ENCODE measurements at regions not wholly inside any gene's neighbourhood (a gene's known extent, or its start where the extent isn't known, plus 50 kb on each side); places are given as distances from the start of the nearest gene placed in this dataset.
"Not testable (repeated sequence)": the region's sequence is repeated elsewhere in the genome, so short reads cannot be mapped to it uniquely, and the experiment has no call there.

DNA sequence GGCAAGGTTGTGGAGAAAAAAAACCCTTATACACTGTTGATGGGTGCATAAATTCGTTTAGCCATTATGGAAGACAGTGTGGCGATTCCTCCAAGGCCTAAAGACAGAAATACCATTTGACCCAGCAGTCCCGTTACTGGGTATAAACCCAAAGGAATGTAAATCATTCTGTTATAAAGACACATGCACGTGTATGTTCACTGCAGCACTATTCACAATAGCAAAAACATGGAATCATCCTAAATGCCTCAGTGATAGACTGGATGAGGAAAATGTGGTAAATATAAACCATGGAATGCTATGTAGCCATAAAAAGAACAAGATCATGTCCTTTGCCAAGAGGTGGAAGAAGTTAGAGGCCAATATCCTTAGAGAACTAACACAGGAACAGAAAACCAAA lies 119.9 kb upstream of the PRR16 start:
- Mint-ChIP-seq H3K4me3 (no peak overlapping the region), H3K9me3 (peaks cover 0 to 6% (median 3%) of the 10 kb centered on the region in 7 donors), H3K36me3 (no peaks in the 10 kb centered on the region), H3K4me1 (no peaks in the 10 kb centered on the region), H3K27me3 (ENCODE audit: low read depth in 3 of 3) (no peaks in the 10 kb centered on the region), H3K27ac (no peak overlapping the region)
- DNase-seq, result no peak
- Histone ChIP-seq H3K79me2 (ENCODE audit: insufficient read depth, low read length) (no peaks in the 10 kb centered on the region), H3K27me3 (ENCODE audit: control insufficient read depth in 2 of 2, insufficient read depth in 2 of 2, low read length in 2 of 2) (no peaks in the 10 kb centered on the region), H3K4me1 (ENCODE audit: control insufficient read depth in 1 of 2, insufficient read depth in 2 of 2, low read length in 2 of 2) (no peaks in the 10 kb centered on the region), H3K4me2 (replicated peaks; ENCODE audit: extremely low read depth, low read length, poor library complexity, severe bottlenecking) (no peak overlapping the region), H4K20me1 (ENCODE audit: insufficient read depth, low read length) (no peaks in the 10 kb centered on the region), H3K27ac (ENCODE audit: low read depth in 1 of 2, low read length in 2 of 2) (no peak overlapping the region), H3K9ac (ENCODE audit: insufficient read depth, low read length, poor library complexity, severe bottlenecking) (no peak overlapping the region), H3K4me3 (replicated peaks in 1 of 3; ENCODE audit: low read depth in 2 of 3, low read length in 3 of 3) (no peak overlapping the region), H3K36me3 (replicated peaks in 1 of 2; ENCODE audit: control insufficient read depth in 1 of 2, insufficient read depth in 2 of 2, low read length in 2 of 2) (no peaks in the 10 kb centered on the region), H3K9me3 (replicated peaks in 1 of 2; ENCODE audit: control insufficient read depth in 1 of 2, insufficient read depth in 1 of 2, low read length in 2 of 2) (no peaks in the 10 kb centered on the region), H2AFZ (ENCODE audit: insufficient read depth, low read depth, low read length, poor library complexity, severe bottlenecking) (no peak overlapping the region)
- intact Hi-C loops (cut with micrococcal nuclease), result no loop called here
- no CpG with 5 or more reads among the region's 4 CpGs for WGBS (ENCODE audit: insufficient coverage)
- TF ChIP-seq, protein P1, sequence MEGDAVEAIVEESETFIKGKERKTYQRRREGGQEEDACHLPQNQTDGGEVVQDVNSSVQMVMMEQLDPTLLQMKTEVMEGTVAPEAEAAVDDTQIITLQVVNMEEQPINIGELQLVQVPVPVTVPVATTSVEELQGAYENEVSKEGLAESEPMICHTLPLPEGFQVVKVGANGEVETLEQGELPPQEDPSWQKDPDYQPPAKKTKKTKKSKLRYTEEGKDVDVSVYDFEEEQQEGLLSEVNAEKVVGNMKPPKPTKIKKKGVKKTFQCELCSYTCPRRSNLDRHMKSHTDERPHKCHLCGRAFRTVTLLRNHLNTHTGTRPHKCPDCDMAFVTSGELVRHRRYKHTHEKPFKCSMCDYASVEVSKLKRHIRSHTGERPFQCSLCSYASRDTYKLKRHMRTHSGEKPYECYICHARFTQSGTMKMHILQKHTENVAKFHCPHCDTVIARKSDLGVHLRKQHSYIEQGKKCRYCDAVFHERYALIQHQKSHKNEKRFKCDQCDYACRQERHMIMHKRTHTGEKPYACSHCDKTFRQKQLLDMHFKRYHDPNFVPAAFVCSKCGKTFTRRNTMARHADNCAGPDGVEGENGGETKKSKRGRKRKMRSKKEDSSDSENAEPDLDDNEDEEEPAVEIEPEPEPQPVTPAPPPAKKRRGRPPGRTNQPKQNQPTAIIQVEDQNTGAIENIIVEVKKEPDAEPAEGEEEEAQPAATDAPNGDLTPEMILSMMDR (IDR thresholded peaks at IDR 0.05), result no peak

DNA sequence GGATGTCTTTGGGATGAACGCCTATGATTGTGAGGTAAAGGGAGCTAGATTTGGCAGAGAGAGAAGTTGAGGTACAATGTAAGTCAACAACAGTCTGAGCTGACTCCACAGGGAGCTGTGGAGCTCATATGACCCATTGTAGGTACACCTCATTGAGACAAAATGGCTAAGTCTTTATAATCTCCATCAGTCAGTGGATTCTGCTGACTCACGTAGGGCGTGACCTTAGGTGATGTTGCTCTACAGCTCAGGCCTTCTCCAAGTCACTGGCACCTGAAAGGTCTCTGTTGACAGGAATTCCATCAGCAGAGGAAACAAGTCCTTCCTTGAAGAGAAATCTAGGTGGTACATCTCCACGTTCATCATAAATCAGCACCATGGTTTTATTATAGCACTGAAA lies 118.2 kb upstream of the PRR16 start:
- 100% methylated on average over 3 of the region's 4 CpGs for WGBS (ENCODE audit: insufficient coverage)
- no peaks in the 10 kb centered on the region for H3K36me3 ChIP-seq (replicated peaks in 1 of 2; ENCODE audit: control insufficient read depth in 1 of 2, insufficient read depth in 2 of 2, low read length in 2 of 2)

DNA sequence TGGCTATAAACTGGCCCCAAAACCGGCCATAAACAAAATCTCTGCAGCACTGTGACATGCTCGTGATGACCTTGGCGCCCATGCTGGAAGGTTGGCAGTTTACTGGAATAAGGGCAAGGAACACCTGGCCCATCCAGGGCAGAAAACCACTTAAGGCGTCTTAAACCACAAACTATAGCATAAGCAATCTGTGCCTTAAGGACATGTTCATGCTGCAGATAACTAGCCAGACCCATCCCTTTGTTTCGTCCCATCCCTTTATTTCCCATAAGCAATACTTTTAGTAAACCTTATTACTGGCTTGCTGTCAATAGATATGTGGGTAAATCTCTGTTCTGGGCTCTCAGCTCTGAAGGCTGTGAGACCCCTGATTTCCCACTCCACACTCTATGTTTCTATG lies 113.0 kb upstream of the PRR16 start:
- H3K4me3 ChIP-seq (replicated peaks in 1 of 3; ENCODE audit: low read depth in 2 of 3, low read length in 3 of 3); H3K4me1 ChIP-seq (ENCODE audit: control insufficient read depth in 1 of 2, insufficient read depth in 2 of 2, low read length in 2 of 2); intact Hi-C loops (cut with micrococcal nuclease); H3K36me3 ChIP-seq (replicated peaks in 1 of 2; ENCODE audit: control insufficient read depth in 1 of 2, insufficient read depth in 2 of 2, low read length in 2 of 2); H2AFZ ChIP-seq (ENCODE audit: insufficient read depth, low read depth, low read length, poor library complexity, severe bottlenecking); H3K27ac ChIP-seq (ENCODE audit: low read depth in 1 of 2, low read length in 2 of 2); H3K4me1 Mint-ChIP-seq; H3K27me3 ChIP-seq (ENCODE audit: control insufficient read depth in 2 of 2, insufficient read depth in 2 of 2, low read length in 2 of 2); H3K4me2 ChIP-seq (replicated peaks; ENCODE audit: extremely low read depth, low read length, poor library complexity, severe bottlenecking); H3K9ac ChIP-seq (ENCODE audit: insufficient read depth, low read length, poor library complexity, severe bottlenecking); H3K27ac Mint-ChIP-seq; H3K36me3 Mint-ChIP-seq; H3K79me2 ChIP-seq (ENCODE audit: insufficient read depth, low read length); DNase-seq; H3K4me3 Mint-ChIP-seq; H4K20me1 ChIP-seq (ENCODE audit: insufficient read depth, low read length); H3K27me3 Mint-ChIP-seq (ENCODE audit: low read depth in 3 of 3): not testable (repeated sequence)
- H3K9me3 Mint-ChIP-seq, result peaks cover 5 to 13% (median 9%) of the 10 kb centered on the region in 7 donors
- H3K9me3 ChIP-seq (replicated peaks in 1 of 2; ENCODE audit: control insufficient read depth in 1 of 2, insufficient read depth in 1 of 2, low read length in 2 of 2), result peaks cover 10 to 11% of the 10 kb centered on the region in 2 donors
- 94% methylated on average over 4 of the region's 5 CpGs for WGBS (ENCODE audit: insufficient coverage)

More for the DNA sequence above, 118.2 kb upstream of the PRR16 start:
- Mint-ChIP-seq H3K4me1 (no peaks in the 10 kb centered on the region), H3K4me3 (no peak overlapping the region), H3K9me3 (peaks cover 0 to 8% (median 4%) of the 10 kb centered on the region in 7 donors), H3K36me3 (no peaks in the 10 kb centered on the region), H3K27ac (no peak overlapping the region), H3K27me3 (ENCODE audit: low read depth in 3 of 3) (no peaks in the 10 kb centered on the region)
- Histone ChIP-seq H3K4me3 (replicated peaks in 1 of 3; ENCODE audit: low read depth in 2 of 3, low read length in 3 of 3) (no peak overlapping the region), H3K27me3 (ENCODE audit: control insufficient read depth in 2 of 2, insufficient read depth in 2 of 2, low read length in 2 of 2) (no peaks in the 10 kb centered on the region), H3K4me2 (replicated peaks; ENCODE audit: extremely low read depth, low read length, poor library complexity, severe bottlenecking) (no peak overlapping the region), H3K9ac (ENCODE audit: insufficient read depth, low read length, poor library complexity, severe bottlenecking) (no peak overlapping the region), H3K9me3 (replicated peaks in 1 of 2; ENCODE audit: control insufficient read depth in 1 of 2, insufficient read depth in 1 of 2, low read length in 2 of 2) (peaks cover 2 to 4% of the 10 kb centered on the region in 2 donors), H2AFZ (ENCODE audit: insufficient read depth, low read depth, low read length, poor library complexity, severe bottlenecking) (no peak overlapping the region), H3K4me1 (ENCODE audit: control insufficient read depth in 1 of 2, insufficient read depth in 2 of 2, low read length in 2 of 2) (no peaks in the 10 kb centered on the region), H4K20me1 (ENCODE audit: insufficient read depth, low read length) (no peaks in the 10 kb centered on the region), H3K79me2 (ENCODE audit: insufficient read depth, low read length) (no peaks in the 10 kb centered on the region), H3K27ac (ENCODE audit: low read depth in 1 of 2, low read length in 2 of 2) (no peak overlapping the region)
- no peak for DNase-seq
- TF ChIP-seq, protein P1 (IDR thresholded peaks at IDR 0.05), result no peak
- intact Hi-C loops (cut with micrococcal nuclease), result no loop called here
